HCT116 (cell line): ENCODE measurements at regions not wholly inside any gene's neighbourhood (a gene's known extent, or its start where the extent isn't known, plus 50 kb on each side); places are given as distances from the start of the nearest gene placed in this dataset.

Source experiments
- ATAC-seq: fragments of 200-7000 bp; cut with Tn5 transposase; 2 replicates; pipeline ENCODE4 v1.9.1; 2020; ENCODE audit warnings: mild to moderate bottlenecking, moderate library complexity
- BruUV-seq: library from RNA; stranded (reverse); fragments of 400-500 nt; replicated peaks from 2 replicates; lab custom pipeline; 2021; lab: Mats Ljungman, UMichigan
- CTCF ChIA-PET: fragments of 300-600 bp; sonication (Branson Sonifier 250); formaldehyde crosslinking; loops from one replicate; lab custom pipeline; 2021; ENCODE audit warnings: antibody characterized with exemption; lab: Charles Lee
- POLR2A ChIA-PET: fragments of 300-600, 350-600 bp; sonication (Branson Sonifier 250); formaldehyde crosslinking; loops from one replicate; lab custom pipeline; 2021; ENCODE audit warnings: antibody characterized with exemption; lab: Charles Lee
- RAD21 ChIA-PET, 2 experiments: fragments of 300-600 bp; sonication (Branson Sonifier 250); formaldehyde crosslinking; loops; one replicate each; lab custom pipeline; 2023; ENCODE audit warnings: low total read pairs in 2 of 2; ENCODE audit not compliant: uncharacterized antibody in 2 of 2, unreplicated experiment in 2 of 2, low non-redundant PET in 1 of 2; lab: Charles Lee
- DNase-seq: peaks from one replicate; pipeline ENCODE4 v3.0.0-alpha.2; 2010; ENCODE audit warnings: low read depth, low spot score
- H2AFZ ChIP-seq: fragments of 200-600 bp; shearing (Covaris generic), sonication (generic); 2 replicates; pipeline ENCODE4 v1.6.1; 2017; ENCODE audit warnings: low read depth, mixed run types, mixed read lengths, antibody characterized with exemption, low read length; ENCODE audit not compliant: poor library complexity, severe bottlenecking
- H3K27ac ChIP-seq: 2 replicates; pipeline ENCODE4 v1.5.1; 2012; ENCODE audit warnings: low read depth, low read length
- H3K27me3 ChIP-seq: fragments of 200-600 bp; sonication (generic); 2 replicates; pipeline ENCODE4 v1.6.1; 2016; ENCODE audit warnings: mixed run types, low read length, mixed read lengths; ENCODE audit not compliant: insufficient read depth
- H3K36me3 ChIP-seq, 2 experiments: fragments of 200-500 bp in 1 of 2; fragments of 200-600 bp in 1 of 2; sonication (Bioruptor generic) in 1 of 2; sonication (generic) in 1 of 2; 2 replicates each; pipeline versions ENCODE4 v1.5.1 to v1.6.1; 2014 to 2016; ENCODE audit warnings: low read length in 2 of 2, inconsistent platforms in 1 of 2, mixed read lengths in 1 of 2, mixed run types in 1 of 2; ENCODE audit not compliant: insufficient read depth in 2 of 2, control insufficient read depth in 1 of 2
- H3K4me1 ChIP-seq, 2 experiments: fragments of 200-600 bp in 1 of 2; sonication (generic) in 1 of 2; 2 replicates each; pipeline versions ENCODE4 v1.5.1 to v1.6.1; 2012 to 2017; ENCODE audit warnings: low read length in 2 of 2, inconsistent platforms in 1 of 2, mild to moderate bottlenecking in 1 of 2, mixed read lengths in 1 of 2, mixed run types in 1 of 2, moderate library complexity in 1 of 2; ENCODE audit not compliant: insufficient read depth in 2 of 2, control insufficient read depth in 1 of 2
- H3K4me2 ChIP-seq: fragments of 200-600 bp; sonication (generic); 2 replicates; pipeline ENCODE4 v1.6.1; 2017; ENCODE audit warnings: mixed run types, low read length, mixed read lengths
- H3K4me3 ChIP-seq, 2 experiments: fragments of 200-600 bp in 1 of 2; sonication (generic) in 1 of 2; replicated peaks in 1 of 2; 2 replicates each; pipeline ENCODE4 v1.5.1; 2011 to 2016; ENCODE audit warnings: low read length in 2 of 2, control low read depth in 1 of 2, low read depth in 1 of 2, mild to moderate bottlenecking in 1 of 2, mixed read lengths in 1 of 2, mixed run types in 1 of 2
- H3K79me2 ChIP-seq: fragments of 200-600 bp; sonication (generic); 2 replicates; pipeline ENCODE4 v1.6.1; 2017; ENCODE audit warnings: mild to moderate bottlenecking, mixed run types, low read length, moderate library complexity, mixed read lengths; ENCODE audit not compliant: insufficient read depth
- H3K9ac ChIP-seq: fragments of 200-600 bp; sonication (generic); 2 replicates; pipeline ENCODE4 v1.6.1; 2016; ENCODE audit warnings: low read length, mixed read lengths
- H3K9me2 ChIP-seq: fragments of 200-600 bp; sonication (generic), shearing (Covaris generic); 2 replicates; pipeline ENCODE4 v1.6.1; 2017; ENCODE audit warnings: mixed run types, mild to moderate bottlenecking, moderate library complexity; ENCODE audit not compliant: insufficient read depth
- H3K9me3 ChIP-seq, 2 experiments: fragments of 200-500 bp in 1 of 2; fragments of 200-600 bp in 1 of 2; sonication (Bioruptor generic) in 1 of 2; sonication (generic) in 1 of 2; 2 replicates each; pipeline ENCODE4 v1.6.1; 2014 to 2017; ENCODE audit warnings: low read length in 2 of 2, mixed read lengths in 2 of 2, inconsistent platforms in 1 of 2, low read depth in 1 of 2, mild to moderate bottlenecking in 1 of 2, mixed run types in 1 of 2, moderate library complexity in 1 of 2; ENCODE audit not compliant: control insufficient read depth in 1 of 2, insufficient read depth in 1 of 2
- H4K20me1 ChIP-seq: fragments of 200-600 bp; sonication (generic), shearing (Covaris generic); 2 replicates; pipeline ENCODE4 v1.6.1; 2017; ENCODE audit warnings: mixed run types, mild to moderate bottlenecking, moderate library complexity; ENCODE audit not compliant: insufficient read depth
- CBX3 ChIP-seq: IDR thresholded peaks from 2 replicates; pipeline ENCODE4 v1.6.1; 2012; ENCODE audit warnings: low read depth
- ELF1 ChIP-seq: IDR thresholded peaks from 2 replicates; pipeline ENCODE4 v1.6.1; 2012; ENCODE audit warnings: low read depth, borderline replicate concordance
- EZH2phosphoT487 ChIP-seq: fragments of 200-600 bp; IDR thresholded peaks from 2 replicates; pipeline ENCODE4 v1.6.1; 2018; ENCODE audit warnings: antibody characterized with exemption, borderline replicate concordance
- FOSL1 ChIP-seq: IDR thresholded peaks from 2 replicates; pipeline ENCODE4 v1.6.1; 2012; ENCODE audit warnings: low read depth
- POLR2A ChIP-seq: IDR thresholded peaks from 2 replicates; pipeline ENCODE4 v1.7.0; 2011; ENCODE audit warnings: borderline replicate concordance; ENCODE audit not compliant: insufficient read depth, insufficient read length; ENCODE audit errors: extremely low read depth
- RAD21 ChIP-seq: IDR thresholded peaks from 2 replicates; pipeline ENCODE4 v1.6.1; 2012; ENCODE audit warnings: low read depth, mild to moderate bottlenecking
- SIN3A ChIP-seq: IDR thresholded peaks from 2 replicates; pipeline ENCODE4 v1.6.1; 2012; ENCODE audit warnings: low read depth
- SP1 ChIP-seq: IDR thresholded peaks from 2 replicates; pipeline ENCODE4 v1.6.1; 2012; ENCODE audit warnings: low read depth
- TCF7L2 ChIP-seq: IDR thresholded peaks from 2 replicates; pipeline ENCODE4 v1.7.0; 2011; ENCODE audit warnings: borderline replicate concordance, inconsistent platforms; ENCODE audit not compliant: insufficient read depth, insufficient read length; ENCODE audit errors: extremely low read depth
- YY1 ChIP-seq: IDR thresholded peaks from 2 replicates; pipeline ENCODE4 v1.6.1; 2011; ENCODE audit warnings: low read length, low read depth, moderate library complexity, mild to moderate bottlenecking; ENCODE audit not compliant: insufficient replicate concordance; ENCODE audit errors: extremely low read depth
- ZBTB33 ChIP-seq: IDR thresholded peaks from 2 replicates; pipeline ENCODE4 v1.6.1; 2011; ENCODE audit warnings: mild to moderate bottlenecking, low read length, moderate library complexity; ENCODE audit not compliant: insufficient replicate concordance; ENCODE audit errors: extremely low read depth
- ZFX ChIP-seq: fragments of 450-650 bp; IDR thresholded peaks from 2 replicates; pipeline ENCODE4 v1.6.1; 2017
- intact Hi-C: fragments of 100-400 bp; cut with micrococcal nuclease; formaldehyde crosslinking; loops from 2 replicates; pipeline ENCODE4 v1.10.0; 2022
- TF ChIP-seq, protein P1 (sequence below): IDR thresholded peaks from 2 replicates; pipeline ENCODE4 v1.6.1; 2012

DNA sequence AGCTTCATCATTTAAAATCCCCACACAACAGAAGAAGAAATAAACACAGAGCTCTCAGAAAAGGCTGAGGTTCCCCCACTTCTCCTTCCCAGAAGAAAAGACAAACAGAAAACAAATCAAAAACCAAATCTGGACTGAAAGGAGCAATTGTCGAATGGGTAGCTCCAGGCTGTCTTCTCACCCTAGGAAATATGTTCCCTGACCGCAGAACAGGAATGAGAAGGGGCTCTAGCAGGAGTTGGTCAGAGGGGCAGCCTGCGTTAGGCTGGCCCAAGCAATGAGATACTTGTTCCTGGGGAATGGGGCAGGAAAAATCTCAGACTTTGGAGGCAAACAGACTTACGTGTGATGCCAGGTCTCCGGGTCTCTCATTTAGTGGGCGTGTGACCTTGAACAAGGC is 562.6 kb upstream of the CADM1 start:
- Histone ChIP-seq H3K27ac (no peak overlapping the region), H3K4me3 (no peak overlapping the region), H3K79me2 (no peaks in the 10 kb centered on the region), H2AFZ (no peak overlapping the region), H3K4me1 (no peaks in the 10 kb centered on the region), H3K9me3 (no peaks in the 10 kb centered on the region), H3K4me2 (no peak overlapping the region), H3K36me3 (no peaks in the 10 kb centered on the region), H3K9me2 (no peaks in the 10 kb centered on the region), H3K27me3 (no peaks in the 10 kb centered on the region; the same call in 1 of the 2 replicates), H3K9ac (no peak overlapping the region), H4K20me1 (no peaks in the 10 kb centered on the region)
- CTCF ChIA-PET: no interaction called here
- TF ChIP-seq TCF7L2 (no peak), RAD21 (no peak), YY1 (no peak), ZBTB33 (no peak), SIN3A (no peak), EZH2phosphoT487 (no peak), ELF1 (no peak), POLR2A (no peak), FOSL1 (no peak), ZFX (no peak), CBX3 (no peak), SP1 (no peak)
- TF ChIP-seq, protein P1, sequence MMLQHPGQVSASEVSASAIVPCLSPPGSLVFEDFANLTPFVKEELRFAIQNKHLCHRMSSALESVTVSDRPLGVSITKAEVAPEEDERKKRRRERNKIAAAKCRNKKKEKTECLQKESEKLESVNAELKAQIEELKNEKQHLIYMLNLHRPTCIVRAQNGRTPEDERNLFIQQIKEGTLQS: no peak
- DNase-seq (no peak), ATAC-seq (no peak)
- RAD21 ChIA-PET: no interaction called here
- no TSS peak for BruUV-seq
- intact Hi-C loops: no loop called here
- POLR2A ChIA-PET: no interaction called here
